H1 (cell line): ENCODE measurements at regions not wholly inside any gene's neighbourhood (a gene's known extent, or its start where the extent isn't known, plus 50 kb on each side); places are given as distances from the start of the nearest gene placed in this dataset.
A peak's percentile ranks its signal among the peaks of the same experiment; 100 is the strongest.

Experiments used
- CTCF ChIA-PET: fragments of 300-600 bp; sonication (Branson Sonifier 250); formaldehyde crosslinking; loops from one replicate; lab custom pipeline; 2021; ENCODE audit not compliant: partially characterized antibody; lab: Charles Lee
- POLR2A ChIA-PET: fragments of 300-600 bp; sonication (Branson Sonifier 250); formaldehyde crosslinking; loops from one replicate; lab custom pipeline; 2021; ENCODE audit warnings: inconsistent platforms; ENCODE audit not compliant: partially characterized antibody; lab: Charles Lee
- DNase-seq, 2 experiments: peaks; one replicate each; pipeline versions ENCODE4 v3.0.0 to v3.0.0-alpha.2; 2010 to 2022; ENCODE audit warnings: low spot score in 2 of 2, low read depth in 1 of 2, mixed read lengths in 1 of 2
- FAIRE-seq: peaks from 2 replicates; lab custom pipeline; 2011; peaks lifted over from hg19 to GRCh38; lab: Jason Lieb, UNC
- H2AFZ ChIP-seq: 2 replicates; pipeline ENCODE4 v1.8.1; 2012; ENCODE audit warnings: low read length, inconsistent platforms
- H2AK5ac ChIP-seq: 2 replicates; pipeline ENCODE4 v1.6.1; 2013; ENCODE audit warnings: low read depth, low read length
- H2BK120ac ChIP-seq: replicated peaks from 2 replicates; pipeline ENCODE3; 2013; ENCODE audit warnings: low read depth, low read length, inconsistent platforms
- H2BK12ac ChIP-seq: 2 replicates; pipeline ENCODE4 v1.6.1; 2013; ENCODE audit warnings: low read depth, low read length
- H2BK15ac ChIP-seq: 2 replicates; pipeline ENCODE4 v1.6.1; 2013; ENCODE audit warnings: low read length
- H2BK20ac ChIP-seq: 2 replicates; pipeline ENCODE4 v1.6.1; 2013; ENCODE audit warnings: low read length
- H2BK5ac ChIP-seq: 2 replicates; pipeline ENCODE4 v1.6.1; 2013; ENCODE audit warnings: low read depth, low read length
- H3K14ac ChIP-seq: 2 replicates; pipeline ENCODE4 v1.6.1; 2013; ENCODE audit warnings: inconsistent platforms; ENCODE audit not compliant: insufficient read length
- H3K18ac ChIP-seq: 2 replicates; pipeline ENCODE4 v1.6.1; 2013; ENCODE audit warnings: low read length; ENCODE audit errors: extremely low read depth
- H3K23ac ChIP-seq: 2 replicates; pipeline ENCODE4 v1.6.1; 2013; ENCODE audit warnings: inconsistent platforms; ENCODE audit not compliant: insufficient read length
- H3K23me2 ChIP-seq: 2 replicates; pipeline ENCODE4 v1.6.1; 2013; ENCODE audit warnings: low read depth, low read length
- H3K27ac ChIP-seq: 2 replicates; pipeline ENCODE4 v1.6.1; 2011; ENCODE audit warnings: low read depth, low read length, inconsistent platforms
- H3K27me3 ChIP-seq, 4 experiments: replicated peaks in 1 of 4; 1 replicate in 1 of 4; 2 replicates in 3 of 4; pipeline versions ENCODE4 v1.6.1 to v1.8.1; 2011 to 2013; ENCODE audit warnings: low read length in 3 of 4, mild to moderate bottlenecking in 3 of 4, inconsistent platforms in 2 of 4, mixed read lengths in 2 of 4, moderate library complexity in 1 of 4; ENCODE audit not compliant: control insufficient read depth in 3 of 4, insufficient read depth in 3 of 4; ENCODE audit errors: extremely low read depth in 1 of 4
- H3K36me3 ChIP-seq, 4 experiments: 2 replicates each; pipeline versions ENCODE4 v1.6.1 to v1.8.1; 2011 to 2013; ENCODE audit warnings: mild to moderate bottlenecking in 4 of 4, low read length in 3 of 4, moderate library complexity in 2 of 4, control low read depth in 1 of 4, inconsistent platforms in 1 of 4; ENCODE audit not compliant: insufficient read depth in 4 of 4, control insufficient read depth in 2 of 4
- H3K4ac ChIP-seq: replicated peaks from 2 replicates; pipeline ENCODE3; 2013; ENCODE audit warnings: low read length, low read depth, mixed read lengths, inconsistent platforms; ENCODE audit not compliant: insufficient read length
- H3K4me1 ChIP-seq, 4 experiments: replicated peaks in 1 of 4; 1 replicate in 1 of 4; 2 replicates in 3 of 4; pipeline versions ENCODE4 v1.6.1 to v1.8.1; 2011 to 2013; ENCODE audit warnings: low read length in 3 of 4, inconsistent platforms in 2 of 4, mixed read lengths in 1 of 4; ENCODE audit not compliant: insufficient read depth in 4 of 4, control insufficient read depth in 3 of 4
- H3K4me2 ChIP-seq, 2 experiments: 2 replicates each; pipeline versions ENCODE4 v1.6.1 to v1.8.1; 2011 to 2013; ENCODE audit warnings: low read depth in 2 of 2, low read length in 2 of 2, control low read depth in 1 of 2, inconsistent platforms in 1 of 2, mild to moderate bottlenecking in 1 of 2; ENCODE audit not compliant: insufficient read depth in 1 of 2
- H3K4me3 ChIP-seq, 4 experiments: fragments of 200-600, 300-600 bp in 1 of 4; sonication (generic), shearing (Covaris generic), sonication (Bioruptor Twin) in 1 of 4; 2 replicates each; pipeline versions ENCODE4 v1.5.1 to v1.8.1; 2011 to 2016; ENCODE audit warnings: low read length in 4 of 4, low read depth in 3 of 4, control low read depth in 2 of 4, inconsistent platforms in 2 of 4, mild to moderate bottlenecking in 2 of 4, mixed read lengths in 1 of 4, moderate library complexity in 1 of 4; ENCODE audit not compliant: insufficient read depth in 2 of 4; ENCODE audit errors: extremely low read depth in 1 of 4
- H3K56ac ChIP-seq: replicated peaks from 2 replicates; pipeline ENCODE3; 2013; ENCODE audit warnings: low read depth, mild to moderate bottlenecking, mixed read lengths, low read length, inconsistent platforms; ENCODE audit not compliant: insufficient read length
- H3K79me1 ChIP-seq: 2 replicates; pipeline ENCODE4 v1.6.1; 2013; ENCODE audit warnings: low read depth, low read length, control low read depth
- H3K79me2 ChIP-seq, 2 experiments: 2 replicates each; pipeline versions ENCODE4 v1.6.1 to v1.8.1; 2012 to 2013; ENCODE audit warnings: low read length in 2 of 2, mild to moderate bottlenecking in 2 of 2, inconsistent platforms in 1 of 2; ENCODE audit not compliant: insufficient read depth in 2 of 2, control insufficient read depth in 1 of 2
- H3K9ac ChIP-seq, 4 experiments: replicated peaks in 1 of 4; 1 replicate in 1 of 4; 2 replicates in 3 of 4; pipeline versions ENCODE4 v1.6.1 to v1.8.1; 2011 to 2013; ENCODE audit warnings: low read depth in 3 of 4, low read length in 3 of 4, control low read depth in 2 of 4, mild to moderate bottlenecking in 2 of 4, moderate library complexity in 2 of 4, inconsistent platforms in 1 of 4; ENCODE audit errors: extremely low read depth in 1 of 4
- H3K9me3 ChIP-seq, 2 experiments: 2 replicates each; pipeline versions ENCODE4 v1.6.1 to v1.8.1; 2012 to 2013; ENCODE audit warnings: mild to moderate bottlenecking in 2 of 2, moderate library complexity in 2 of 2, control low read depth in 1 of 2, inconsistent platforms in 1 of 2, low read depth in 1 of 2, low read length in 1 of 2, mixed read lengths in 1 of 2; ENCODE audit not compliant: insufficient read depth in 2 of 2
- H4K20me1 ChIP-seq, 2 experiments: replicated peaks in 1 of 2; 2 replicates each; pipeline versions ENCODE3 to v1.8.1; 2011 to 2013; ENCODE audit warnings: inconsistent platforms in 2 of 2, low read length in 2 of 2, mild to moderate bottlenecking in 1 of 2; ENCODE audit not compliant: insufficient read depth in 2 of 2, control insufficient read depth in 1 of 2
- H4K5ac ChIP-seq: 2 replicates; pipeline ENCODE4 v1.6.1; 2013; ENCODE audit warnings: low read length, low read depth, mixed read lengths, inconsistent platforms; ENCODE audit not compliant: insufficient read length
- H4K8ac ChIP-seq: 2 replicates; pipeline ENCODE4 v1.8.0; 2013; ENCODE audit warnings: mild to moderate bottlenecking, moderate library complexity, low read length, inconsistent platforms; ENCODE audit not compliant: insufficient read depth; ENCODE audit errors: extremely low read depth
- H4K91ac ChIP-seq: replicated peaks from 2 replicates; pipeline ENCODE3; 2013; ENCODE audit warnings: low read length, mixed read lengths, inconsistent platforms; ENCODE audit not compliant: insufficient read length
- MAFK ChIP-seq: IDR thresholded peaks from 2 replicates; pipeline ENCODE4 v1.6.1; 2012; ENCODE audit warnings: low read depth, mild to moderate bottlenecking, improper control_type of control experiment, low read length
- NANOG ChIP-seq: IDR thresholded peaks from 2 replicates; pipeline ENCODE4 v1.6.1; 2011; ENCODE audit warnings: low read length, low read depth, mild to moderate bottlenecking, inconsistent platforms; ENCODE audit not compliant: insufficient read depth, poor library complexity, severe bottlenecking

GRCh38 chr4:45957353-45957752 lies 166.5 kb downstream of the GABRG1 start:
- CTCF ChIA-PET = interaction anchor here (1.8 kb wide), 1 partner anchor 13 kb away, joined by 10 read pairs; no protein-coding TSS in a partner anchor
- no peak overlapping the region for H3K4me2 ChIP-seq
- TF ChIP-seq NANOG (no peak), MAFK (peak; percentile 25; the same call in 1 of the 2 replicates)

More at GRCh38 chr4:45957353-45957752, 166.5 kb downstream of the GABRG1 start:
- Histone ChIP-seq H3K18ac (no peak overlapping the region), H2BK5ac (no peak overlapping the region), H2AFZ (no peak overlapping the region), H3K4ac (no peak overlapping the region), H4K20me1 (no peaks in the 10 kb centered on the region), H3K56ac (no peak overlapping the region), H3K79me2 (no peaks in the 10 kb centered on the region), H2BK20ac (no peak overlapping the region), H2BK120ac (no peak overlapping the region), H3K23ac (no peak overlapping the region), H3K4me1 (no peaks in the 10 kb centered on the region), H4K5ac (no peak overlapping the region), H2BK12ac (no peak overlapping the region), H3K27me3 (no peaks in the 10 kb centered on the region), H4K8ac (no peak overlapping the region), H3K4me3 (no peak overlapping the region), H2BK15ac (no peak overlapping the region), H3K27ac (no peak overlapping the region), H3K9me3 (no peaks in the 10 kb centered on the region), H2AK5ac (no peak overlapping the region), H3K23me2 (no peaks in the 10 kb centered on the region), H3K79me1 (no peaks in the 10 kb centered on the region), H3K36me3 (no peaks in the 10 kb centered on the region), H4K91ac (no peak overlapping the region), H3K9ac (no peak overlapping the region), H3K14ac (no peak overlapping the region)
- DNase-seq (no peak), FAIRE-seq (no peak)
- POLR2A ChIA-PET = no interaction called here
